ENCODE measurements at regions not wholly inside any gene's neighbourhood (a gene's known extent, or its start where the extent isn't known, plus 50 kb on each side); places are given as distances from the start of the nearest gene placed in this dataset.

GRCh38 chr15:55116636-55117035 lies 80.1 kb downstream of the RSL24D1 start:
- no peak for TF ChIP-seq POLR2AphosphoS5 (IDR thresholded peaks at IDR 0.05; ENCODE audit: borderline replicate concordance, low read depth, low read length)
- no peak for TF ChIP-seq FOXP2 (optimal IDR thresholded peaks at IDR 0.05; ENCODE audit: control extremely low read depth, extremely low read length, insufficient read depth)
